Central memory CD8-positive, alpha-beta T cell (primary cell): ENCODE measurements at regions not wholly inside any gene's neighbourhood (a gene's known extent, or its start where the extent isn't known, plus 50 kb on each side); places are given as distances from the start of the nearest gene placed in this dataset.

Experiments used
- ATAC-seq: fragments of 150-1000 bp; cut with Tn5 transposase; replicated peaks from 2 replicates; pipeline ENCODE4 v1.10.0; 2022; ENCODE audit warnings: mild to moderate bottlenecking, moderate FRiP score, moderate number of reproducible peaks; ENCODE audit not compliant: poor library complexity, severe bottlenecking; ENCODE audit errors: extremely low read depth
- DNase-seq, 2 donors: peaks; one replicate each; pipeline ENCODE4 v3.0.0; 2021; ENCODE audit warnings: low spot score in 2 of 2
- H3K27ac Mint-ChIP-seq: one replicate; pipeline ENCODE4 v1.8.0; 2022; ENCODE audit warnings: low read depth, mild to moderate bottlenecking, moderate library complexity, mixed read lengths
- H3K27me3 Mint-ChIP-seq: one replicate; pipeline ENCODE4 v1.8.0; 2022; ENCODE audit warnings: mixed read lengths
- H3K36me3 Mint-ChIP-seq: one replicate; pipeline ENCODE4 v1.8.0; 2022; ENCODE audit warnings: mild to moderate bottlenecking, moderate library complexity, mixed read lengths; ENCODE audit not compliant: insufficient read depth
- H3K4me1 Mint-ChIP-seq: one replicate; pipeline ENCODE4 v1.8.0; 2022; ENCODE audit warnings: mixed read lengths
- H3K4me3 Mint-ChIP-seq: one replicate; pipeline ENCODE4 v1.8.0; 2022; ENCODE audit warnings: mild to moderate bottlenecking, moderate library complexity, mixed read lengths
- H3K9me3 Mint-ChIP-seq: one replicate; pipeline ENCODE4 v1.8.0; 2022; ENCODE audit warnings: mixed read lengths

DNA sequence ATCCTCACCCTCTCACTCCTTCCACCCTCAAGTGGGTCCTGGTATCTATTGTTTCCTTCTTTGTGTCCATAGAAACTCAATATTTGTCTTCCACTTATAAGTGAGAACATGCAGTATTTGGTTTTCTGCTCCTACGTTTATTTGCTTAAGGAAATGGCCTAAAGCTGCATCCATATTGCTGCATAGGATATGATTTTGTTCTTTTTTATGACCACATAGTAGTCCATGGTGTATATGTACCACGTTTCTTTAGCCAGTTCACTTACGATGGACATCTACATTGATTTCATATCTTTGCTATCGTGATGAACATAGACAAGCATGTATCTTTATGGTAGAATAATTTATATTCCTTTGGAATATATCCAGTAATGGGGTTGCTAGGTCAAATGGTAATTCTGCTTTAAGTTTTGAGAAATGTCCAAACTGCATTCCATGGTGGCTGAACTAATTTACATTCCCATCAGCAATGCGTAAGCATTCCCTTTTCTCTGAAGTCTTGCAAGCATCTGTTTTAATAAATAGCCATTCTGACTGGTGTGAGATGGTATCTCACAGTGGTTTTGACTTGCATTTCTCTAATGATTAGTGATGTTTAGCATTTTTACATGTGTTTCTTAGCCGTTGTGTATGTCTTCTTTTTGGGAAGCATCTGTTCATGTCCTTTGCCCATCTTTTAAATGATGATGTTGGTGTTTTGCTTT is 650.2 kb downstream of the ZNF385D start:
- DNase-seq (no peak), ATAC-seq (no peak)
- no peak overlapping the region for H3K27ac Mint-ChIP-seq
- H3K4me3 Mint-ChIP-seq = no peak overlapping the region
- H3K4me1 Mint-ChIP-seq = no peaks in the 10 kb centered on the region
- no peaks in the 10 kb centered on the region for H3K27me3 Mint-ChIP-seq
- H3K36me3 Mint-ChIP-seq = no peaks in the 10 kb centered on the region
- peaks cover 29% of the 10 kb centered on the region for H3K9me3 Mint-ChIP-seq

DNA sequence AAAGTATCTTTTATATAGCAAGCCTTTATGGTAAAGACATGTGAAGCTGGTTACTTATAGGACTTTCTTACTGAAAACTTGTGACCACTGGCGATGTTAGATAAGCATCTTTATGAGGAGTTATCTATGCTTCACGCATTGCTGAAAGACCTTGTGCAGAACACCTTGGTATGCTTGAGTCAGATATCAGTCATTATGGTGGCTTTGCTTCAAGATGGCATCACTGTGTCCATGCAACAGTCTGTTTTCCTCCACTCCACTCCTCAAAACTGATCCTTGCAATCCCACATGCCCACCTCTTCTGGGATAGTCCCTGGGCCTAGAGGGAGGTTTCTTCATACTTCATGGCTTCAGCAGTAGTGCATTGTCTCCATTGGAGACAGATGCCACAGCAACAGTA is 656.3 kb downstream of the ZNF385D start:
- H3K4me3 Mint-ChIP-seq = no peak overlapping the region
- no peaks in the 10 kb centered on the region for H3K4me1 Mint-ChIP-seq
- ATAC-seq = no peak
- H3K27me3 Mint-ChIP-seq = no peaks in the 10 kb centered on the region
- H3K9me3 Mint-ChIP-seq = peaks cover 15% of the 10 kb centered on the region
- no peak for DNase-seq
- no peaks in the 10 kb centered on the region for H3K36me3 Mint-ChIP-seq
- no peak overlapping the region for H3K27ac Mint-ChIP-seq

GRCh38 chr3:21073561-21073960 is 677.4 kb downstream of the ZNF385D start:
- ATAC-seq (no peak), DNase-seq (no peak)
- Mint-ChIP-seq H3K27me3 (no peaks in the 10 kb centered on the region), H3K4me1 (no peaks in the 10 kb centered on the region), H3K36me3 (no peaks in the 10 kb centered on the region), H3K27ac (no peak overlapping the region), H3K9me3 (peaks cover 23% of the 10 kb centered on the region), H3K4me3 (no peak overlapping the region)

DNA sequence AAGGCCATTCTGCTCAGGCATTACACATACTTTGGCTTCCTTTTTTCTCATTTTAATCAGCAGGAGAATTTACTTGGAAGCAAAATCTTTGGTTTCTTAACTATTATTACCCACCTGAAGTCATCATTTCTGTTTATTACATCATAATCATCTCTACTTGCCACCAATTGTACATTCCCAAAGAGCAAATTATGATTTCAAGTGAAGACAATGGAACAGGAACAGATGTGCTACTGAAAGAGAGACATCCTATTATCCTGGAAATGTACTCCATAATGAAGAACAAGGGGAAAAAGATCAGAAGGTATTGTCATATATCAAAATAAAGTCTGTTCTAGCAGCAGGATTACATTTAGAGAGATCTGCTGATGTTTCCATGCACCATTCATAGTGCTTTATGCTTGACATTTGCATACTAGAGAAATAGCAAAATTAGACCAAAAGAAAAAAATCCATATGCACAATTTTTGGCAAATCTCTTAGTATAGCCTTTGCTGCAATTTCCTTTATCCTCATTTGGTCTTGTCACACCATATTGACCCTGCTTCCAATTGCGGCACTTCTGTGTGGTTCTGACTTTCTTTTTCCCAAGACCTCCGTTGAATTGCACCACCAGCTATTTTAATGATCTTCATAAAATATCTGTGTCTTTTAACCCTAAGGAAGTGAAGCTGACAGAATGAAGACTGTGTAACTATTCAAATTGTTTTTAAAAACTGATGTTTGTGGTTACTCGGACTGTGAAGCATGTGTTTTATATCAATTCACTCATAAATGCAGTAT is 683.8 kb downstream of the ZNF385D start:
- DNase-seq = no peak
- Mint-ChIP-seq H3K4me1 (no peaks in the 10 kb centered on the region), H3K36me3 (no peaks in the 10 kb centered on the region), H3K27me3 (no peaks in the 10 kb centered on the region), H3K27ac (no peak overlapping the region), H3K4me3 (no peak overlapping the region), H3K9me3 (peaks cover 18% of the 10 kb centered on the region)
- ATAC-seq = no peak

- Mint-ChIP-seq H3K36me3 (no peaks in the 10 kb centered on the region), H3K27ac (no peak overlapping the region), H3K27me3 (no peaks in the 10 kb centered on the region), H3K4me3 (no peak overlapping the region), H3K4me1 (no peaks in the 10 kb centered on the region), H3K9me3 (peaks cover 2% of the 10 kb centered on the region)
- ATAC-seq = no peak
- DNase-seq = no peak
Measured at GRCh38 chr3:21062831-21063294, 688.1 kb downstream of the ZNF385D start.

GRCh38 chr3:21059404-21059803 is 691.6 kb downstream of the ZNF385D start:
- no peak for DNase-seq
- Mint-ChIP-seq H3K36me3 (no peaks in the 10 kb centered on the region), H3K9me3 (peaks cover 13% of the 10 kb centered on the region)

GRCh38 chr3:21056293-21056692 is 694.7 kb downstream of the ZNF385D start:
- Mint-ChIP-seq H3K4me3 (no peak overlapping the region), H3K9me3 (peaks cover 13% of the 10 kb centered on the region), H3K27ac (no peak overlapping the region), H3K36me3 (no peaks in the 10 kb centered on the region), H3K27me3 (no peaks in the 10 kb centered on the region), H3K4me1 (no peaks in the 10 kb centered on the region)
- ATAC-seq (no peak), DNase-seq (no peak)

More at GRCh38 chr3:21059404-21059803, 691.6 kb downstream of the ZNF385D start:
- ATAC-seq = no peak
- no peak overlapping the region for H3K4me3 Mint-ChIP-seq
- no peaks in the 10 kb centered on the region for H3K27me3 Mint-ChIP-seq
- H3K27ac Mint-ChIP-seq = no peak overlapping the region
- no peaks in the 10 kb centered on the region for H3K4me1 Mint-ChIP-seq

DNA sequence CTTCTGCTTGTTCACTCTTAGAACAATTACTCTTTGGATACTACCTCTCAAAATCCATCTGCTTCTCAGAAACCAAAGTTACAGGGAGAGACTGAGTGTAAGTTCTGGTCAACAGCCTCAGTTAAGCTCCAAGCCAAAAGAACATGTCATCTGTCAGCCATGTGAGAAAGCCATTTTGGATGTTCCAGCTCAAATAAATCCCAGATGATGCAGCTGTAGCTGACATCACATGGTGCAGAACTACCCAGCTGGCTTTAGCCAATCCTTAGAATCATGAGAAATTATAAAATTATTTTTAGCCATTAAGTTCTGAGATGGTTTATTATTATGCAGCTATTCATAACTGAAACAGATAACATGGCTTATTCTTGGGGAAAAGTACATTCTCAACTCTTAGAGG is 696.0 kb downstream of the ZNF385D start:
- Mint-ChIP-seq H3K36me3 (no peaks in the 10 kb centered on the region), H3K9me3 (peaks cover 19% of the 10 kb centered on the region), H3K27me3 (no peaks in the 10 kb centered on the region), H3K4me1 (no peaks in the 10 kb centered on the region), H3K4me3 (no peak overlapping the region), H3K27ac (no peak overlapping the region)
- no peak for ATAC-seq
- DNase-seq = no peak

- Mint-ChIP-seq H3K9me3 (peaks cover 19% of the 10 kb centered on the region), H3K4me3 (no peak overlapping the region), H3K4me1 (no peaks in the 10 kb centered on the region), H3K27ac (no peak overlapping the region), H3K27me3 (no peaks in the 10 kb centered on the region), H3K36me3 (no peaks in the 10 kb centered on the region)
- DNase-seq (no peak), ATAC-seq (no peak)
Measured at GRCh38 chr3:21054064-21054463, 696.9 kb downstream of the ZNF385D start.

- H3K9me3 Mint-ChIP-seq = peaks cover 12% of the 10 kb centered on the region
- H3K27ac Mint-ChIP-seq = no peak overlapping the region
- no peaks in the 10 kb centered on the region for H3K27me3 Mint-ChIP-seq
- ATAC-seq (no peak), DNase-seq (no peak)
- no peaks in the 10 kb centered on the region for H3K36me3 Mint-ChIP-seq
- no peak overlapping the region for H3K4me3 Mint-ChIP-seq
- no peaks in the 10 kb centered on the region for H3K4me1 Mint-ChIP-seq
Measured at GRCh38 chr3:21049334-21050062, 701.5 kb downstream of the ZNF385D start.

DNA sequence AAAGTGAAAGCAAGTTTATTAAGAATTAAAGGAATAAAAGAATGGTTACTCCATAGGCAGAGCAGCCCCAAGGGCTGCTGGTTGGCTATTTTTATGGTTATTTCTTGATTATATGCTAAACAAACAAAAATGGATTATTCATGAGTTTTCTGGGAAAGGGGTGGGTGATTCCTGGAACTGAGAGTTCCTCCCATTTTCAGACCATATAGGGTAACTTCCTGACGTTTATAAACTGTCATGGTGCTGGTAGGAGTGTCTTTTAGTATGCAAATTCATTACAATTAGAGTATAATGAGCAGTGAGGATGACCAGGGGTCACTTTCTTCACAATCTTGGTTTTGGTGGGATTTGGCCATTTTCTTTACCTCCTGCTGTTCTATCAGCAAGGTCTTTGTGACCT is 707.9 kb downstream of the ZNF385D start:
- Mint-ChIP-seq H3K27me3 (no peaks in the 10 kb centered on the region), H3K36me3 (no peaks in the 10 kb centered on the region)
- ATAC-seq = no peak

DNA sequence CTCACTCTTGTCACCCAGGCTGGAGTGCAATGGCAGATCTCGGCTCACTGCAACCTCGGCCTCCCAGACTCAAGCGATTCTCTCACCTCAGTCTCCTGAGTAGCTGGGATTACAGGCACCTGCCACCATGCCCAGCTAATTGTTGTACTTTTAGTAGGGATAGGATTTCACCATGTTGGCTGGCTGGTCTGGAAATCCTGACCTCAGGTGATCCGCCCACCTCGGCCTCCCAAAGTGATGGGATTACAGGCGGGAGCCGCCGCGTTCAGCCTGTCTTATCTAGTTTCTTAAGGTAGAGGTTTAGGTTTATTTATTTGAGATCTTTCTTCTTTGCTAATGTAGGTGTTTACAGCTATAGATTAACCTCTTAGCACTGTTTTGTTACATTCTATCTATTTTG is 708.8 kb downstream of the ZNF385D start:
- no peak overlapping the region for H3K4me3 Mint-ChIP-seq
- no peak for DNase-seq
- H3K27me3 Mint-ChIP-seq = no peaks in the 10 kb centered on the region
- no peaks in the 10 kb centered on the region for H3K4me1 Mint-ChIP-seq
- no peaks in the 10 kb centered on the region for H3K36me3 Mint-ChIP-seq
- H3K9me3 Mint-ChIP-seq = peaks cover 18% of the 10 kb centered on the region
- no peak overlapping the region for H3K27ac Mint-ChIP-seq
- no peak for ATAC-seq

More for the DNA sequence above, 707.9 kb downstream of the ZNF385D start:
- Mint-ChIP-seq H3K9me3 (peaks cover 22% of the 10 kb centered on the region), H3K27ac (no peak overlapping the region), H3K4me3 (no peak overlapping the region), H3K4me1 (no peaks in the 10 kb centered on the region)
- no peak for DNase-seq
